ENCODE measurements at regions not wholly inside any gene's neighbourhood (a gene's known extent, or its start where the extent isn't known, plus 50 kb on each side); places are given as distances from the start of the nearest gene placed in this dataset.
"Not testable (repeated sequence)": the region's sequence is repeated elsewhere in the genome, so short reads cannot be mapped to it uniquely, and the experiment has no call there.

DNA sequence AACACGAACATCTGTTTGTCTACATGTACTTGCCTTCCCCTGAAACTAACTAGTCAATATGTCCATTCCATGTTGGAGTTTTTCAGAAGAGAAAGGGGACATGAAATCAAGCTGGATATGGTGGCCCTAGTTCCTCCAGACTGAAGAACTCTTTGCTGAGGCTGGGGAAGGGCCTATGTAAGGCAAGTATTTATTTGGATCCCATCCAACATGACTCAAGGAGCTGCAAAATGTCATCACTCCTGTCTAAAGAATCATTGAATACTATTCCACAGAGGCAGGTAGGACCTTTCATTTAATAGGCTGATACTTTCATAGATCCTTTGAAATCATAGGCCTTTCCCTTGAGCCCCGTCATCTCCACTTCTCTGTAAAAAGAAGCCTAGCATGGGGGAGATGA lies 91.5 kb downstream of the NBPF8 start:
- TF ChIP-seq, protein P1, sequence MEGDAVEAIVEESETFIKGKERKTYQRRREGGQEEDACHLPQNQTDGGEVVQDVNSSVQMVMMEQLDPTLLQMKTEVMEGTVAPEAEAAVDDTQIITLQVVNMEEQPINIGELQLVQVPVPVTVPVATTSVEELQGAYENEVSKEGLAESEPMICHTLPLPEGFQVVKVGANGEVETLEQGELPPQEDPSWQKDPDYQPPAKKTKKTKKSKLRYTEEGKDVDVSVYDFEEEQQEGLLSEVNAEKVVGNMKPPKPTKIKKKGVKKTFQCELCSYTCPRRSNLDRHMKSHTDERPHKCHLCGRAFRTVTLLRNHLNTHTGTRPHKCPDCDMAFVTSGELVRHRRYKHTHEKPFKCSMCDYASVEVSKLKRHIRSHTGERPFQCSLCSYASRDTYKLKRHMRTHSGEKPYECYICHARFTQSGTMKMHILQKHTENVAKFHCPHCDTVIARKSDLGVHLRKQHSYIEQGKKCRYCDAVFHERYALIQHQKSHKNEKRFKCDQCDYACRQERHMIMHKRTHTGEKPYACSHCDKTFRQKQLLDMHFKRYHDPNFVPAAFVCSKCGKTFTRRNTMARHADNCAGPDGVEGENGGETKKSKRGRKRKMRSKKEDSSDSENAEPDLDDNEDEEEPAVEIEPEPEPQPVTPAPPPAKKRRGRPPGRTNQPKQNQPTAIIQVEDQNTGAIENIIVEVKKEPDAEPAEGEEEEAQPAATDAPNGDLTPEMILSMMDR (IDR thresholded peaks at IDR 0.05; ENCODE audit: insufficient read depth, low read length, poor library complexity, severe bottlenecking), result not testable (repeated sequence)
- TF ChIP-seq EZH2phosphoT487 (conservative IDR thresholded peaks at IDR 0.05; ENCODE audit: low read length), result not testable (repeated sequence)

Measured in SU-DHL-6 (cell line).